ENCODE measurements at regions not wholly inside any gene's neighbourhood (a gene's known extent, or its start where the extent isn't known, plus 50 kb on each side); places are given as distances from the start of the nearest gene placed in this dataset.

- TF ChIP-seq, protein P1, sequence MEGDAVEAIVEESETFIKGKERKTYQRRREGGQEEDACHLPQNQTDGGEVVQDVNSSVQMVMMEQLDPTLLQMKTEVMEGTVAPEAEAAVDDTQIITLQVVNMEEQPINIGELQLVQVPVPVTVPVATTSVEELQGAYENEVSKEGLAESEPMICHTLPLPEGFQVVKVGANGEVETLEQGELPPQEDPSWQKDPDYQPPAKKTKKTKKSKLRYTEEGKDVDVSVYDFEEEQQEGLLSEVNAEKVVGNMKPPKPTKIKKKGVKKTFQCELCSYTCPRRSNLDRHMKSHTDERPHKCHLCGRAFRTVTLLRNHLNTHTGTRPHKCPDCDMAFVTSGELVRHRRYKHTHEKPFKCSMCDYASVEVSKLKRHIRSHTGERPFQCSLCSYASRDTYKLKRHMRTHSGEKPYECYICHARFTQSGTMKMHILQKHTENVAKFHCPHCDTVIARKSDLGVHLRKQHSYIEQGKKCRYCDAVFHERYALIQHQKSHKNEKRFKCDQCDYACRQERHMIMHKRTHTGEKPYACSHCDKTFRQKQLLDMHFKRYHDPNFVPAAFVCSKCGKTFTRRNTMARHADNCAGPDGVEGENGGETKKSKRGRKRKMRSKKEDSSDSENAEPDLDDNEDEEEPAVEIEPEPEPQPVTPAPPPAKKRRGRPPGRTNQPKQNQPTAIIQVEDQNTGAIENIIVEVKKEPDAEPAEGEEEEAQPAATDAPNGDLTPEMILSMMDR (IDR thresholded peaks at IDR 0.05; ENCODE audit: insufficient read depth, low read depth, low read length): no peak
- no peak for DNase-seq (ENCODE audit: low read depth)
- H3K4me3 ChIP-seq (ENCODE audit: low read depth, low read length): no peak overlapping the region
These were observed 356.3 kb downstream of the SATB2 start for GRCh38 chr2:199101487-199101886.

DNA sequence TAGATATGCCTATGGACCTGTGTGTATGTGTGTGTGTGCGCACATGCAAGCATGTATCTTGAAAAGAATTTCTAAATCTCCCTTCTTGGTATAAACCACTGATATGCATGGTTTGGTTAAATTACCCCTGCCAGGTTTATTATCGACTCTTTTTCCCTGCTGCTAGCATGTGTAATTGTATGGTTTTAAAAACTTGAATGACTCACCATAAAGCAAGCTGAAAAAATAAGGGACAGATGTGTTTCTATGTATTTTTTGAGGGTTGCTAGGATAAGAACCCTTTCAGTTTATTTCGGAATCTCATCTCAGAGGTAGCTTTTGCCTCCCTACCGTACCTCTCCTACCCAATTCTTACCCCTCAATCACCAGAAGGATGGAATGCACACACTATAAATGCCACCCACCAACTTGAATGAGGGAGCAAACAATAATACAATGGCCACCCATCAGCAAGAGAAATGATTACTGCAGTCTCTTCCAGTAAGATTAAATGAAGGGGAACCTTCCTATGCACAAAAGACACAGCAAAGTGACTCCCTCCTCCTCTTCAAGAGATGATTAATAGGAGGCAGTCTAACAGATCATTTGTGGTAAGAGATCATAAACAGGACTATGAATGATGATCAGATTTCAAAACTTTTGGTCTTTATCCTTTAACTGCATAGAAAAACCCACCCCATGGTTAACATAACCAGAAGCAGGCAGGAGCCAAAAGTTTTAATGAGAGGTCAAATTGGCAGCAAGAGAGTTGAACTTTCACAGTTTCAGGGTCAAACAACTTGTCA, 357.2 kb downstream of the SATB2 start:
- no peak overlapping the region for H3K4me3 ChIP-seq (ENCODE audit: low read depth, low read length)
- no peak for DNase-seq (ENCODE audit: low read depth)
- TF ChIP-seq, protein P1 (IDR thresholded peaks at IDR 0.05; ENCODE audit: insufficient read depth, low read depth, low read length): no peak

GRCh38 chr2:199092419-199092818, 365.3 kb downstream of the SATB2 start:
- no peak for DNase-seq (ENCODE audit: low read depth)
- no peak overlapping the region for H3K4me3 ChIP-seq (ENCODE audit: low read depth, low read length)
- TF ChIP-seq, protein P1 (IDR thresholded peaks at IDR 0.05; ENCODE audit: insufficient read depth, low read depth, low read length): no peak

- DNase-seq (ENCODE audit: low read depth): no peak
- no peak overlapping the region for H3K4me3 ChIP-seq (ENCODE audit: low read depth, low read length)
- TF ChIP-seq, protein P1 (IDR thresholded peaks at IDR 0.05; ENCODE audit: insufficient read depth, low read depth, low read length): no peak
These were observed 372.5 kb downstream of the SATB2 start for GRCh38 chr2:199085261-199085660.

DNA sequence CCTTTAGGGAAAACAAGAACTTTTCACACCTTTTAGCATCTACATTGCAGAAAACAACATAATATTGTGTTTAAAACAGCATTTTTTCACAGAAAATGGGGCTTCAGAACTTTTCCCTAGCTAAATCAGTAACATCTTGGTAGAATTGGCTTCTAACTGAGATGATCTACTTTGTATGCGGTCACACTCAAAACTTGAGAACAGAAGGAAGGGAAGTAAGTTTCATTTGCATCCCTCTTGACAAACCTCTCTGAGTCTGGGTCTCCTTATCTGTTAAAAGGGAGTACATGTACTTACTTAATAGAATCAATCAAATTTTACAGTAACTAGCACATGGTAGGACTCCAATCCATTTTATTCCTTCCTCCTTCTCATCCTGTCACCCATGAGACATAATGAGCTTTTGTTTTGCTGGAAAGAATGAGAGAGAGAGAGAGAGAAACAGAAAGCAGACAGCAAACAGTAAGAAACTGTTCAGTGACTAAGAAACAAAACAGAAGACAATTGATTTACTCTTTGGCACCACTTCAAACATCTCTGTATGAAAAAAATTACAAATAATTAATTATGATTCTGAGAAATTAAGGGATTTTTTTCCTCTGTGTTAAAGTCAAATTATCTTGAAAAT, 387.3 kb downstream of the SATB2 start:
- H3K4me3 ChIP-seq (ENCODE audit: low read depth, low read length): no peak overlapping the region
- DNase-seq (ENCODE audit: low read depth): no peak
- TF ChIP-seq, protein P1 (IDR thresholded peaks at IDR 0.05; ENCODE audit: insufficient read depth, low read depth, low read length): no peak

DNA sequence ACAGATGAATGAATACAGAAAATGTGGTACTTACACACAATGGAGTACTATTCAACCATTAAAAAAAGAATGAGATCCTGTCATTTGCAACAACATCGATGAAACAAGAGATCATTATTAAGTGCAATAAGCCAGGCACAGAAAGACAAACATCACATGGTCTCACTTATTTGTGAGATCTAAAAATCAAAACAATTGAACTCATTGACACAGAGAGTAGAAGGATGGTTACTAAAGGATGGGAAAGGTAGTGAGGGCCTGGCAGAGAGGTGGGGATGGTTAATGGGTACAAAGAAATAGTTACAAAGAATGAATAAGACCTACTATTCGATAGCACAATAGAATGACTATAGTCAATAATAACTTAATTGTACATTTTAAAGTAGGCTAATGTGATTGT, 393.5 kb downstream of the SATB2 start:
- H3K4me3 ChIP-seq (ENCODE audit: low read depth, low read length): no peak overlapping the region
- no peak for DNase-seq (ENCODE audit: low read depth)
- TF ChIP-seq, protein P1 (IDR thresholded peaks at IDR 0.05; ENCODE audit: insufficient read depth, low read depth, low read length): no peak
